Transverse colon (tissue), 4 donors: ENCODE measurements at regions not wholly inside any gene's neighbourhood (a gene's known extent, or its start where the extent isn't known, plus 50 kb on each side); places are given as distances from the start of the nearest gene placed in this dataset.

Source experiments
- DNase-seq: peaks from one replicate; pipeline ENCODE4 v3.0.0-alpha.2; 2019
- H3K27ac ChIP-seq, 4 donors: fragments of 200-600 bp; sonication (generic); 2 replicates each; pipeline ENCODE4 v1.5.1; 2016 to 2018; ENCODE audit warnings: inconsistent platforms in 4 of 4
- H3K27me3 ChIP-seq: fragments of 200-600 bp; sonication (generic); 2 replicates; pipeline ENCODE4 v1.5.1; 2017; ENCODE audit warnings: inconsistent platforms
- H3K36me3 ChIP-seq, 4 donors: fragments of 200-600 bp; sonication (generic); 2 replicates each; pipeline ENCODE4 v1.5.1; 2017 to 2019; ENCODE audit warnings: inconsistent platforms in 4 of 4
- H3K4me1 ChIP-seq, 4 donors: fragments of 200-600 bp; sonication (generic); 2 replicates each; pipeline ENCODE4 v1.5.1; 2017 to 2020; ENCODE audit warnings: inconsistent platforms in 4 of 4
- H3K4me3 ChIP-seq, 4 donors: fragments of 200-600 bp; sonication (generic); 1 replicate in 1 of 4; 2 replicates in 3 of 4; pipeline versions ENCODE4 v1.5.1 to v1.6.1; 2017 to 2019; ENCODE audit warnings: inconsistent platforms in 4 of 4
- H3K9me3 ChIP-seq, 2 donors: fragments of 200-600 bp; sonication (generic); 2 replicates each; pipeline ENCODE4 v1.5.1; 2017 to 2019; ENCODE audit warnings: inconsistent platforms in 2 of 2
- EP300 ChIP-seq: sonication (generic); formaldehyde crosslinking; IDR thresholded peaks from one replicate; pipeline ENCODE4 v1.6.1; 2017; ENCODE audit warnings: antibody characterized with exemption, low read depth
- POLR2A ChIP-seq: fragments of 450-650 bp; IDR thresholded peaks from one replicate; pipeline ENCODE4 v1.6.1; 2016; ENCODE audit warnings: antibody characterized with exemption, mild to moderate bottlenecking, moderate library complexity
- POLR2AphosphoS5 ChIP-seq, 3 donors: sonication (generic); formaldehyde crosslinking; IDR thresholded peaks; one replicate each; pipeline ENCODE4 v1.6.1; 2016; ENCODE audit warnings: antibody characterized with exemption in 3 of 3
- WGBS, 2 donors: methylation state at CpG; one replicate each; pipeline ENCODE4 v1.1.5; 2018; ENCODE audit warnings: low coverage in 1 of 2; 5-methylcytosine and 5-hydroxymethylcytosine counted together
- in situ Hi-C, 4 donors: fragments of 200-750 bp; cut with MboI; loops; one replicate each; pipeline versions ENCODE4 v1.15.0 to v1.15.1; 2017; ENCODE audit warnings: low sequenced_read_pairs in 3 of 4, low pct_ligation_motif_present in 1 of 4, low pct_unique_long_range_greater_than_20kb in 1 of 4
- intact Hi-C: fragments of 100-400 bp; cut with DNase I; formaldehyde crosslinking; loops from one replicate; pipeline ENCODE4 v1.15.1; 2023; ENCODE audit warnings: low total_unique reads
- TF ChIP-seq, protein P1 (sequence below), 5 experiments: fragments of 200-600 bp in 3 of 5; fragments of 450-650 bp in 2 of 5; sonication (generic) in 3 of 5; IDR thresholded peaks; 1 replicate in 2 of 5; 2 replicates in 3 of 5; pipeline ENCODE4 v1.5.1; 2016 to 2017; ENCODE audit warnings: antibody characterized with exemption in 5 of 5, inconsistent platforms in 3 of 5, mild to moderate bottlenecking in 2 of 5, moderate library complexity in 1 of 5

DNA sequence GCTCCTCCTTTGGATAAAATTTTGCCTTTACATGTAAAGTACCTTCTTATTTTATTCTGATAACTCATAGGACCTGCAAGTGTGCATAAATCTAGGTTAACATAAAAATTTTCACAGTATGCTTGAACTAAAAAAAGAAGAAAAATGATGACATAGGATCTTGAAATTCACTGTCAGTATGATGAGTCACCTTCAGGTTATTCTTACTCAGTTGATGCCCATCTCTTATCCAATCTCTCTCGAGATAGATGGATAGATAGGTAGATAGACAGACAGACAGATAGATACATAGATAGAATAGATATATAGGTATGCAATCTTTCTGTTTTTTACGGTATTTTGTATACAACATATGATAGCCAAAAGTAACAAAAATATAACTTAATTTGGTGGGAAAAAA lies 485.5 kb downstream of the NAF1 start:
- DNase-seq: no peak
- no peaks in the 10 kb centered on the region for H3K27me3 ChIP-seq
- H3K36me3 ChIP-seq: no peaks in the 10 kb centered on the region
- in situ Hi-C loops (no loop called here), intact Hi-C loops (no loop called here)
- peaks cover 9 to 10% of the 10 kb centered on the region in 2 donors for H3K9me3 ChIP-seq
- H3K27ac ChIP-seq: no peak overlapping the region
- peaks cover 0 to 4% (median 2%) of the 10 kb centered on the region in 4 donors for H3K4me1 ChIP-seq
- TF ChIP-seq EP300: no peak
- TF ChIP-seq, protein P1, sequence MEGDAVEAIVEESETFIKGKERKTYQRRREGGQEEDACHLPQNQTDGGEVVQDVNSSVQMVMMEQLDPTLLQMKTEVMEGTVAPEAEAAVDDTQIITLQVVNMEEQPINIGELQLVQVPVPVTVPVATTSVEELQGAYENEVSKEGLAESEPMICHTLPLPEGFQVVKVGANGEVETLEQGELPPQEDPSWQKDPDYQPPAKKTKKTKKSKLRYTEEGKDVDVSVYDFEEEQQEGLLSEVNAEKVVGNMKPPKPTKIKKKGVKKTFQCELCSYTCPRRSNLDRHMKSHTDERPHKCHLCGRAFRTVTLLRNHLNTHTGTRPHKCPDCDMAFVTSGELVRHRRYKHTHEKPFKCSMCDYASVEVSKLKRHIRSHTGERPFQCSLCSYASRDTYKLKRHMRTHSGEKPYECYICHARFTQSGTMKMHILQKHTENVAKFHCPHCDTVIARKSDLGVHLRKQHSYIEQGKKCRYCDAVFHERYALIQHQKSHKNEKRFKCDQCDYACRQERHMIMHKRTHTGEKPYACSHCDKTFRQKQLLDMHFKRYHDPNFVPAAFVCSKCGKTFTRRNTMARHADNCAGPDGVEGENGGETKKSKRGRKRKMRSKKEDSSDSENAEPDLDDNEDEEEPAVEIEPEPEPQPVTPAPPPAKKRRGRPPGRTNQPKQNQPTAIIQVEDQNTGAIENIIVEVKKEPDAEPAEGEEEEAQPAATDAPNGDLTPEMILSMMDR (IDR thresholded peaks at IDR 0.05): no peak
- TF ChIP-seq POLR2A: no peak
- TF ChIP-seq POLR2AphosphoS5 (IDR thresholded peaks at IDR 0.05): no peak
- 30 to 35% methylated on average over 2 of the region's 2 CpGs for WGBS, 2 donors
- H3K4me3 ChIP-seq: no peak overlapping the region

- in situ Hi-C loops: no loop called here
- TF ChIP-seq EP300 (no peak), POLR2AphosphoS5 (IDR thresholded peaks at IDR 0.05) (no peak), POLR2A (no peak)
- TF ChIP-seq, protein P1 (IDR thresholded peaks at IDR 0.05): no peak
- Histone ChIP-seq H3K9me3 (peaks cover 9 to 10% of the 10 kb centered on the region in 2 donors), H3K36me3 (no peaks in the 10 kb centered on the region), H3K27me3 (no peaks in the 10 kb centered on the region), H3K4me1 (peaks cover 0 to 5% (median 0%) of the 10 kb centered on the region in 4 donors), H3K27ac (no peak overlapping the region), H3K4me3 (no peak overlapping the region)
- intact Hi-C loops: no loop called here
- WGBS, 2 donors: 80 to 88% methylated on average over 2 of the region's 2 CpGs
- no peak for DNase-seq
These were observed 491.0 kb downstream of the NAF1 start for GRCh38 chr4:162675661-162676060.

GRCh38 chr4:162661913-162662312 lies 498.1 kb upstream of the FSTL5 start:
- Histone ChIP-seq H3K27ac (no peak overlapping the region), H3K4me1 (no peaks in the 10 kb centered on the region), H3K4me3 (no peak overlapping the region), H3K9me3 (peaks cover 0 to under 1% of the 10 kb centered on the region in 2 donors), H3K36me3 (no peaks in the 10 kb centered on the region), H3K27me3 (no peaks in the 10 kb centered on the region)
- 67 to 81% methylated on average over 1 of the region's 1 CpG for WGBS, 2 donors
- in situ Hi-C loops (no loop called here), intact Hi-C loops (no loop called here)
- TF ChIP-seq POLR2A: no peak
- TF ChIP-seq, protein P1 (IDR thresholded peaks at IDR 0.05): no peak
- TF ChIP-seq EP300: no peak
- no peak for TF ChIP-seq POLR2AphosphoS5 (IDR thresholded peaks at IDR 0.05)
- DNase-seq: no peak

GRCh38 chr4:162659716-162660115 lies 495.9 kb upstream of the FSTL5 start:
- intact Hi-C loops (no loop called here), in situ Hi-C loops (no loop called here)
- Histone ChIP-seq H3K27me3 (no peaks in the 10 kb centered on the region), H3K4me1 (no peaks in the 10 kb centered on the region), H3K36me3 (no peaks in the 10 kb centered on the region), H3K27ac (no peak overlapping the region), H3K9me3 (no peaks in the 10 kb centered on the region), H3K4me3 (no peak overlapping the region)
- TF ChIP-seq EP300: no peak
- TF ChIP-seq POLR2AphosphoS5 (IDR thresholded peaks at IDR 0.05): no peak
- TF ChIP-seq POLR2A: no peak
- TF ChIP-seq, protein P1 (IDR thresholded peaks at IDR 0.05): no peak
- no peak for DNase-seq
- 95% methylated on average over 1 of the region's 1 CpG; no CpG with 5 or more reads in 1 of the 2 donors for WGBS, 2 donors
